Neural cell (in vitro differentiated cells): ENCODE measurements at regions not wholly inside any gene's neighbourhood (a gene's known extent, or its start where the extent isn't known, plus 50 kb on each side); places are given as distances from the start of the nearest gene placed in this dataset.

Source experiments
- MXI1 ChIP-seq: fragments of 450-650 bp; conservative IDR thresholded peaks from 2 replicates; pipeline ENCODE4 v1.6.1; 2014; ENCODE audit warnings: antibody characterized with exemption, mild to moderate bottlenecking; ENCODE audit not compliant: poor library complexity, severe bottlenecking
- TF ChIP-seq, protein P1 (sequence below): fragments of 450-650 bp; IDR thresholded peaks from 2 replicates; pipeline ENCODE4 v1.5.1; 2014; ENCODE audit warnings: antibody characterized with exemption, mild to moderate bottlenecking, moderate library complexity; ENCODE audit not compliant: poor library complexity, severe bottlenecking

DNA sequence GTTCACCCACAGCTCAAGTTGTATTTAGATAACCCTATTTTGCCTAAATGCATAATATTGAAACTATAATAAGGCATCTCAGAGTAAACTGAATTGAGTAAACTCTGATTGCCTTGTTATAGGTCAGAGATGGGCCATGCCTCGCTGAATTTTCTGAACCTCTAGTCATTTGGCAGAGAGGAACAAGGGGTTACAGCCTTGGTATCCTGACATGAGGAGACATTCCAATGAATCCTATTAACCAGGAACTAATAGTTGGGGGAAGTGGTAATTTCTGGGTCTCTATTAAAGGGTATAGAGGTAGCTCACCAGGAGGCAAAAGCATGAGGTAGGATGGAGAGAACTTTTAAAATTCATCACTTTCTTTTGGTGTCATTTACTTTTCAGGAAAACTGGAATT lies 227.4 kb upstream of the CHST9 start:
- TF ChIP-seq MXI1: no peak
- TF ChIP-seq, protein P1, sequence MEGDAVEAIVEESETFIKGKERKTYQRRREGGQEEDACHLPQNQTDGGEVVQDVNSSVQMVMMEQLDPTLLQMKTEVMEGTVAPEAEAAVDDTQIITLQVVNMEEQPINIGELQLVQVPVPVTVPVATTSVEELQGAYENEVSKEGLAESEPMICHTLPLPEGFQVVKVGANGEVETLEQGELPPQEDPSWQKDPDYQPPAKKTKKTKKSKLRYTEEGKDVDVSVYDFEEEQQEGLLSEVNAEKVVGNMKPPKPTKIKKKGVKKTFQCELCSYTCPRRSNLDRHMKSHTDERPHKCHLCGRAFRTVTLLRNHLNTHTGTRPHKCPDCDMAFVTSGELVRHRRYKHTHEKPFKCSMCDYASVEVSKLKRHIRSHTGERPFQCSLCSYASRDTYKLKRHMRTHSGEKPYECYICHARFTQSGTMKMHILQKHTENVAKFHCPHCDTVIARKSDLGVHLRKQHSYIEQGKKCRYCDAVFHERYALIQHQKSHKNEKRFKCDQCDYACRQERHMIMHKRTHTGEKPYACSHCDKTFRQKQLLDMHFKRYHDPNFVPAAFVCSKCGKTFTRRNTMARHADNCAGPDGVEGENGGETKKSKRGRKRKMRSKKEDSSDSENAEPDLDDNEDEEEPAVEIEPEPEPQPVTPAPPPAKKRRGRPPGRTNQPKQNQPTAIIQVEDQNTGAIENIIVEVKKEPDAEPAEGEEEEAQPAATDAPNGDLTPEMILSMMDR: no peak
